ENCODE measurements at regions not wholly inside any gene's neighbourhood (a gene's known extent, or its start where the extent isn't known, plus 50 kb on each side); places are given as distances from the start of the nearest gene placed in this dataset.

DNA sequence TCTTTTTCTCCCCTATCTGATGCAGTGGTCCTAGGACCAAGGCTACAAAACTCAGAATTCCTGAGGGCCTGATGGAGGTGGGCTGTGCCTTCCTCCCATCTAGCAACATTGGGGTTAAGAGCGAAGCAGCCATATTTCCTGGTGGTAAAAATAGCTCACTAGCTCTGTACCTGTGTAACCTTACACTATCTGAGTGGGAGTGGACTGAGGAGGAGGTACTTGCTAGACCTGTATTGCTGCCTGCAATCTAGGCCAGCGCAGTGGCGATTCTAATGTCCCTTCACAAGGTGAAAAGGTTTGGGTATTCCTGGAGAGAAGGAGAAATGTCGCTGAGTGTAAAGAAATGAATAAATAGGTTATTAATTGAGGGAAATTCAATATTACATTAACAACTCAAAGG is 80.2 kb upstream of the LIFR start:
- no peak overlapping the region for H3K27ac Mint-ChIP-seq
- no peak overlapping the region for H3K4me3 Mint-ChIP-seq
- H3K4me1 Mint-ChIP-seq: no peaks in the 10 kb centered on the region
- H3K9me3 Mint-ChIP-seq: peaks cover 9% of the 10 kb centered on the region
- H3K27me3 Mint-ChIP-seq: peaks cover 8% of the 10 kb centered on the region
- no peaks in the 10 kb centered on the region for H3K36me3 Mint-ChIP-seq
- ATAC-seq: no peak

DNA sequence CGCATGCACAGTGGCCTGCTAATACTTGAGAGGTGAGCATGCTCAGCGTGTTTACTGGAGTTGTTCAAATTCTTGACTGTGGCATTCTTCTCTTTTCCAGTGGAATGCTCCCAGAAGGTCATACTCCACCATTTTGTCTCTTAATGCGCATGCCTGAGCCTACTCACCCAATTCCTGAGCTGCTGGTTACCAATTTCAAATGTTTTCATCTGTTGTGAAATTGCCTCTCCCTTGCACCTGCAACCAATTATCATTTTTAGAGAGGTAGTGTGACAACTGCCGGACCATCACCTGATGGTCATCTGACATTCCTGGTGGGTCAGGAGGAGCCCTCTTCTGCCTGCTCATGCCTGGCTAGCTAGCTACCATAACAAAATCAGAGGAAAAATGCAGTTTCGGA is 82.2 kb upstream of the LIFR start:
- no peaks in the 10 kb centered on the region for H3K36me3 Mint-ChIP-seq
- H3K4me3 Mint-ChIP-seq: no peak overlapping the region
- H3K27ac Mint-ChIP-seq: no peak overlapping the region
- H3K4me1 Mint-ChIP-seq: no peaks in the 10 kb centered on the region
- no peak for ATAC-seq
- H3K27me3 Mint-ChIP-seq: no peaks in the 10 kb centered on the region
- H3K9me3 Mint-ChIP-seq: no peaks in the 10 kb centered on the region

DNA sequence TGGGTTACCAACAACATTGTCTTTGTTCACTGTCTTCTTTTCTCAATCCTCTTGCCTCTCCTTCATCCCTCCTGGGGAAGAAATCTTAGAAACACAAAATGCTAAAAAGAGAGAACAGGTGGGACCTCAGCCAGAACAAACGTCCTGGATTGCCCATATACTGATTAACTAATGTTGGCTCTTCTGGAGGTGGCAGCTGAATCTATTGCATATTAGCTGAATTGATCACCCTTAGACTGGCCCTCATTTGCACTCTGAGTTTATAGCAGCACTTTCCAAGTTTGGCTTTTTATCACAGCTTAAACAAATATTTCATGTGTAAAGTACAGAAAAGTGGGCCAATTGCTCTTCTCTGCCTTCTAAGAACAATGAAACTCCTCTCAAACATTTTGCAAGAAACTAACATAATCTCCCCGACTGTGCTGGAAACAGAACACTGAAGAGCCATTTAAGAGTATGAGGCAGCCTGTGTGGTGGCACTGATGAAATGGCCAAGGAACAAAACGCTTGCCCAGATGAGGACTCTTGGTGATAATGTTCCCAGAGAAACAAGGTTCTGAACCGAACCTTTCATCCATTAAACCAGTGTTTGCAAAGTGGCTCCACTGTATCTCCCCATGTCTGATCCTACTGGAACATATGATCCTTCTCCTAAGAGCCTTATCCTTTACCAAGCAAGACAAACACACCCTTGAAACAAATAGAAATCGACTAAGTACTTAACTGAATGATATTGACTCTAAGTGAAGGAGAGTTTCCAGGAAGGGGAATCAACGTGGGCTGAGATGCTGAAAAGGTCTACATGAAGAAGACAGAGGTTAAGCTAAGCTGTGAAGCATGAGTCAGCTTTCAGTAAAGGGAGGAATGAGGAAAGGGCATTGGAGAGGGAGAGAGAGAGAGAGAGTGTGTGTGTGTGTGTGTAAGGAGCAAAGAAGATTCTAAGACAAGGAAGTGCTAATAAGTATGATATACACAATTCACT is 83.2 kb upstream of the LIFR start:
- Mint-ChIP-seq H3K36me3 (no peaks in the 10 kb centered on the region), H3K4me1 (no peaks in the 10 kb centered on the region), H3K27ac (no peak overlapping the region), H3K4me3 (no peak overlapping the region), H3K9me3 (no peaks in the 10 kb centered on the region), H3K27me3 (no peaks in the 10 kb centered on the region)
- ATAC-seq: no peak

DNA sequence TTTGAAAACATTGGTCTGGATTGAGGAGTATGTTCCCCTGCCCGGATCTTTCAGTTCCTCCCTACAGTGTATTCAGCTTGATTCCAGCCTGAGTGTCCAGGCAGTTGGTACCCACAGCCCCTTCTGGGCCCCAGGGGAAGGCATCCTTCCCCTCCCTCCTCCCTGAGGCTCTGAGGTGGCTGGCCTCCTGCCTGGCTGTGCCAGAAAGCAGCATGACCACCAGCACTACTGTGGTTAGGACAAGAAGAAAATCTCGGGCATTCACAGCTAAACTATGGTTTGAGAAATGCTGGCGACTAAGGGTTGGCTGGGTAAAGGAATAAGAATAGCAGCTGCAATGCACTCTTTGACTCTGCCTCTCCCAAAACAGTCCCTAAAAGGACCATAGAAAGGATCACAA is 84.6 kb upstream of the LIFR start:
- H3K4me1 Mint-ChIP-seq: no peaks in the 10 kb centered on the region
- H3K4me3 Mint-ChIP-seq: no peak overlapping the region
- no peak overlapping the region for H3K27ac Mint-ChIP-seq
- H3K9me3 Mint-ChIP-seq: no peaks in the 10 kb centered on the region
- H3K36me3 Mint-ChIP-seq: no peaks in the 10 kb centered on the region
- no peaks in the 10 kb centered on the region for H3K27me3 Mint-ChIP-seq
- no peak for ATAC-seq

DNA sequence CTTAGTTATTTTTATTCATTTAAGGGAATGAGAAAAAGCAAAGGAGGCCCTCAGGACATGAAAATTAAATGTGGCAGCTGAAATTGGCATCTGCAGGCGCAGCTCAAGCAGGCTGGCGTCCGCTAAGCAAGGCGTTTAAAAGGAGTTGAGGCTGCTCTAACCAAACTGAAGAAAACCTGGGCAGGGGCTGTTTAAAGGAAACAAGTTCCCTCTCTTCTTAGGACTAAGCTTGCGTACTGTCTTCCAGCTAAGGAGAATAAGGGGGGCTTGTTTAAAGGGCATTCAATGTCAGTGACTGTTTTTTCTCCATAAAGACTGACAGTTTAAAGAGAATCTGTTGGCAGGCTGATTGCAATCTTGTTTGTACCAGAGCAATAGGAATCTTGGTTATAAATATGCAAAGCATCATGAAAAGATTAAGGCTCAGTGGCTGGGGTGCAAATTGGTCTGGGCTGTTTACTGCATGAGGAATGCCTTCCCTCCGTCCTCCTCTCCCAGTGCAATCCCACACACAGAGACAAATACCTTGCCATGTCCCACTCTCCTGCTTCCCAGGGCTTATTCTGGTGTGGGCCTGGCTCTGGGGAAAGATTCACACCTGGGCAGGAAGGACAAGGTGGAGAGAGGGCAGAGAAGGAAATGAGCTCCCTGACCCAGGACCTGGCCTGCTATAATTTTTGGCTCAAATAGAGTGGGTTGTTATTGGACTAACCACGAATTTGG is 85.9 kb upstream of the LIFR start:
- H3K36me3 Mint-ChIP-seq: no peaks in the 10 kb centered on the region
- no peaks in the 10 kb centered on the region for H3K4me1 Mint-ChIP-seq
- H3K27ac Mint-ChIP-seq: no peak overlapping the region
- H3K4me3 Mint-ChIP-seq: no peak overlapping the region
- H3K27me3 Mint-ChIP-seq: no peaks in the 10 kb centered on the region
- no peak for ATAC-seq
- no peaks in the 10 kb centered on the region for H3K9me3 Mint-ChIP-seq

DNA sequence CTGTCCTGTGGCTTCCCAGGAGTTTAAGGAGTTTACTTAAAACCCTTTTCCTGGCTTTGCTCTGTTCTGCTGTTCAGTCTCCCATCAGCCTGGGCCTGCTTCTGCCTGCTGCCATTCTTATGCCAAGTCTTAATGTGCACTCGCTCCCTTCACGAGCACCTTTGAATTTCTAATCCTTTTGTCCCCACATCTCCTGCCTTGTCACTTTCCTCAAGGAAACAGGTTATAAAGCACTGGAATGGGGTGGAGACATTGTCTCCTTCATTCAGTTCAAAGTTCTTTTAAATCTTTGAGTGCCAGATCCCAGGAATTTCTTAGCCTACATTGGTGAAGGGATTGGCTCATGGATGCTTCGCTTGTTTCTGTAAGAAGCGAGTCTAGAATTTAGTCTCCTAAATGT is 87.2 kb upstream of the LIFR start:
- Mint-ChIP-seq H3K36me3 (no peaks in the 10 kb centered on the region), H3K27me3 (no peaks in the 10 kb centered on the region), H3K4me1 (no peaks in the 10 kb centered on the region), H3K9me3 (no peaks in the 10 kb centered on the region), H3K4me3 (no peak overlapping the region), H3K27ac (no peak overlapping the region)
- ATAC-seq: no peak

DNA sequence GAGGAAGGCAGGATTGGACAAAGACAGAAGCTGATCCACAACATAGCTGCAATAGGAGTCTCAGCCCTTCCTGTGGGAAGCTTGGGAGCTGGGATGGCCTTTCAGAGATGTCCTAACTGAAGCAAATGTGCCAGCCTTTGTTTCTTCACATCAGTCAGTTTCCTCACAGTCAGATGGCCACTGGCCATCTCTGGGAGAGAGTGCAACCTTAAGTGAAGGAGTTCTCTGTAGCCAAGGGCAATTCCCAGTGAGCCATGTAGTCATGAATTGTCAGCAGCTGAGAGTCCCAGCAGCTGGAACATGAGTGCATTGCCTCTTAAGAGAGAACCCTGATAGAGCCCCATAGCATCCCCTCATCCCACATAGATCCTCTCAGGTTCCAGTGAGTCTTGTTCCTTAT is 89.1 kb upstream of the LIFR start:
- H3K4me3 Mint-ChIP-seq: no peak overlapping the region
- ATAC-seq: no peak

DNA sequence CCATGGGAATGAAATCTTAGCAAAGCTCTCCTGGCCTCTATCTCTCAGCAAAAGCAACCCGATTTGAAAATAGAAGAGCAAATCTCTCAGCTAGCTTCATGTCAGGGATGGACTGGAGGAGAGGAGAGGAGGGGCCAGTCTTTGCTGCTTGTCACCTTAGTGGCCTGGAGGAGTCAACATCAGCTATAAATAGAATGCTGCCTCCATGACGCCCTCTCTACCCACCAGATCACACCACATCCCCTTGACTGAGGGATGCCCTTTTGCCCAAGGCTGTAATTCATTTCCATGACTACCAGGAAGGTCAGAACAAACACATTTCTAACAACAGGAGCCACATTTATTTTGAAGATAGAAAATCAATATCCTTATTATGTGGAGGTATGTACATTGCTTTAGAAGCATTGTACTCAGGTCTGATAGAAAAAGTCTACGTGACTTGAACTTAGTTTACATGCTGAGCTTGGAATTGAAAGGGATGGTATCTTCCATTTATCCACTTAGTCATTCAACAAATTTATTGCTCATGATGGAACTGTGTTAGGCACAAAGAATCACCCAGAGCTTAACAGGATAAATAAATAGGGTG is 92.4 kb upstream of the LIFR start:
- no peak overlapping the region for H3K4me3 Mint-ChIP-seq
- peaks cover 10% of the 10 kb centered on the region for H3K4me1 Mint-ChIP-seq
- no peaks in the 10 kb centered on the region for H3K9me3 Mint-ChIP-seq
- H3K36me3 Mint-ChIP-seq: no peaks in the 10 kb centered on the region
- H3K27me3 Mint-ChIP-seq: peaks cover 12% of the 10 kb centered on the region
- H3K27ac Mint-ChIP-seq: no peak overlapping the region
- no peak for ATAC-seq

More for the DNA sequence above, 89.1 kb upstream of the LIFR start:
- Mint-ChIP-seq H3K27ac (no peak overlapping the region), H3K27me3 (peaks cover 10% of the 10 kb centered on the region), H3K4me1 (peaks cover 6% of the 10 kb centered on the region), H3K9me3 (no peaks in the 10 kb centered on the region), H3K36me3 (no peaks in the 10 kb centered on the region)

DNA sequence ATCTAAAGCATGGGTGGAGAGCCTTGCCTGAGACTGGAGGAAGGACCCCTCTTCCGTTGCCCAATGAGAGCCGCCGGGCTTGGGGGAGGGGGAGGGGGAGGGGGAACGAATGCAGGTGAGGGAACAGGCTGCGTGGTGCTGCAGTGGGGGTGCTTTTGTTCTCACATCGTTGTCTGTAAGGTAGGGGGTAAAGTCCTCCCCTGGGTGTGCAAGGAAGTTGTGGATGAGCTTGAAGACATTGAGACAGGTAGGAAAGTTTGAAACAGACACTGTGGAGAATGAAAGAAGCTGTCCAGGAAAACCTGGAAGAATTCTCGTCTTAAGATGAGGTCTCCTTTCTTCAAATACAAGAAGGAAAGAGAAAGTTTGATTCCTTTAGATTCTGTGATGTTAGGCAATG is 94.1 kb upstream of the LIFR start:
- Mint-ChIP-seq H3K27me3 (peaks cover 12% of the 10 kb centered on the region), H3K4me3 (no peak overlapping the region), H3K4me1 (peaks cover 10% of the 10 kb centered on the region), H3K36me3 (no peaks in the 10 kb centered on the region), H3K9me3 (no peaks in the 10 kb centered on the region), H3K27ac (no peak overlapping the region)
- no peak for ATAC-seq

DNA sequence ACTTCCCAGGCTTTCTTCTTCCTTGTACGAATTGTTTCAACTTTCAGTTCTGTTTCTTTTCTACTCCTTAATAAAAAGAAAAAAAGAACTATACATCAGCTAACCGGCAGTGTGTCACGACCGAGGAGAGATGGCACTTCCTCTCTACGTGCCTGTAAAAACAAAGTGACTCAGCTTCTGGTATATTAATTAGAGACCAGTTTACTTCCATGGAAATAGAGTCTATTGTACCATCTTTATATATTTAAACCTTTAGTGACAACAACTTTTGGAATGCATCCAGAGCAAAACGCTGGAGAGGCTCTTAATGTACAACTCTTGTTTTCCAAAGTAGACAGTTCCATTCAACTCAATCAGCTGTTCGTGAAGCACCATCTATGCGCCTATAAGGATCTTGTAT is 94.5 kb upstream of the LIFR start:
- H3K36me3 Mint-ChIP-seq: no peaks in the 10 kb centered on the region
- H3K4me1 Mint-ChIP-seq: peaks cover 10% of the 10 kb centered on the region
- no peaks in the 10 kb centered on the region for H3K9me3 Mint-ChIP-seq
- no peak overlapping the region for H3K27ac Mint-ChIP-seq
- H3K27me3 Mint-ChIP-seq: peaks cover 12% of the 10 kb centered on the region
- H3K4me3 Mint-ChIP-seq: no peak overlapping the region
- no peak for ATAC-seq

DNA sequence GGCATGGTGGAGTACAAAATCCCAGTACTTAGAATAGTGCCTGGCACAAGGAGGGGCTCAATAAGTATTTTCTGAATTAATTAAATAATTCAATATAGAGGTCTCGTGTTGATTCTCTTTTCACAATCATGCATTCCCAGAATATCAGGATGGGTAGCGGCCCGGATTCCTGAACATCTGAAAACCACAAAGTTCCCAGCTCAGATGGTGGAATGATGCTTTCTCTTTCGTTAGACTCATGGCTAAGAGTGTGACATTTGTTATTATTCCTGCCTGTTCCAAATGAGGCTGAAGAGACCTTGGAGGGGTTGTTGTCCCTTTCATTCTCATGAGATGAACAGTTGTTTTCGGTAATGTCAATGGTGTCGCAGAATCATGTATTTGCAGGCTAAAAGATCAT is 95.4 kb upstream of the LIFR start:
- no peak for ATAC-seq
- H3K27ac Mint-ChIP-seq: no peak overlapping the region
- no peaks in the 10 kb centered on the region for H3K36me3 Mint-ChIP-seq
- peaks cover 10% of the 10 kb centered on the region for H3K4me1 Mint-ChIP-seq
- peaks cover 12% of the 10 kb centered on the region for H3K27me3 Mint-ChIP-seq
- no peak overlapping the region for H3K4me3 Mint-ChIP-seq
- H3K9me3 Mint-ChIP-seq: no peaks in the 10 kb centered on the region

DNA sequence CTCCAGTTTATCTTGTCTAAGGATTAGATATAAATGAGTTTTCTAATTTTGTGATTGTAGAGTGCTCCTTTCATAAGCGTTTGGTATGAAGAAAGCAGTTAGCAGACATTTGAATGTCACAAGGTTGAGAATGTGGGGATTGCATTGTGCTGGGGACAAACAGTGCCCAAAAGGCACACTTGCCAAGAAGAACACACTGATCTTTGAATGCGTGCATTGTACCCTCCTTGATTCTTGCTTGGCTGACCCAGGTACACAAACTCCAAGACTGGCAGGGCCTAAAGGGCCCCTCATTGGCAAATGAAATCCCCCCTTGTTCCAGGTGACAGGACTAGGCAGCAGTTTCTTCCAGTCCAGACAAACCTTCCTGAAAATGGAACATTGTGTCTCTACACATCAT is 96.9 kb upstream of the LIFR start:
- Mint-ChIP-seq H3K9me3 (no peaks in the 10 kb centered on the region), H3K27me3 (peaks cover 12% of the 10 kb centered on the region), H3K4me1 (peaks cover 10% of the 10 kb centered on the region), H3K4me3 (no peak overlapping the region), H3K27ac (no peak overlapping the region), H3K36me3 (no peaks in the 10 kb centered on the region)
- no peak for ATAC-seq

DNA sequence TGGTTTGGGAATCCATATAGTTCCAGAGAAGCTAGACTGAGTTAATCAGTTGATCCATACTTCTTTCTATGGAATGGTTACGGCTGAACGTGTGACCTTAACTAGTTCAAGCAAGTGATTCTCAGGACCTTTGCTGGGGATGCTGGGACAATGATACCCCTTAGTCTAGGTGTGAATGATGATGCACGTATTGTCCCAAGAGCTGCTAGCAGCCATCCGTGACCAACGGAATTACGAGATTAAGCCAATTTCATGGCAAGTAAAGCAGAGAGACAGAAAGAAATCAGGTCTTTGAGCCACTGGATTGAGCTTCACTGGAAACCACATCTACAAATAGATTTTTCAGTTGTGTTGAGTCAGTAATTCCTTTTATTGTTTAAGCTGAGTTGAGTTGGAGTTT is 99.2 kb upstream of the LIFR start:
- Mint-ChIP-seq H3K9me3 (no peaks in the 10 kb centered on the region), H3K27me3 (no peaks in the 10 kb centered on the region)

DNA sequence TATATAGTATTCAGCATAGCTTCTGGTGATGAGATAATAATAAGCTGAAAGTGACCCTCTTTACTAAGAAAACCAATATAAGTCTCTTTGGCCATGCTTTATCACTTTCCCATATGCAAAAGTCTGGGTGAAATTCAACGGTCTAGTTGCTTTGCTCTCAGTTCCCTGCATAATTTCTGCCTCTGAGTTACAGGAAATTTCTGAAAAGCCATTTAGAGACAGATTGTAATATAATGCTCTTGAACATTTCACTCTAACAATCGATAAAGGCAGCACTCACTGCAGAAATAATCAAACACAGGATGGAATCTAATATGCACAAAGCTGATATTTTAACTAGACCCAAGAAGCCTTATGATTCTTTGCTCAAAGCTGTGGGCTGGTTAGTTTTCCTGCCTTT is 100.1 kb upstream of the LIFR start:
- H3K9me3 Mint-ChIP-seq: no peaks in the 10 kb centered on the region
- no peaks in the 10 kb centered on the region for H3K36me3 Mint-ChIP-seq
- H3K27ac Mint-ChIP-seq: no peak overlapping the region
- ATAC-seq: no peak
- no peak overlapping the region for H3K4me3 Mint-ChIP-seq
- H3K27me3 Mint-ChIP-seq: no peaks in the 10 kb centered on the region
- no peaks in the 10 kb centered on the region for H3K4me1 Mint-ChIP-seq

More for the DNA sequence above, 99.2 kb upstream of the LIFR start:
- H3K4me1 Mint-ChIP-seq: peaks cover 2% of the 10 kb centered on the region
- ATAC-seq: no peak
- H3K27ac Mint-ChIP-seq: no peak overlapping the region
- H3K4me3 Mint-ChIP-seq: no peak overlapping the region
- H3K36me3 Mint-ChIP-seq: no peaks in the 10 kb centered on the region

DNA sequence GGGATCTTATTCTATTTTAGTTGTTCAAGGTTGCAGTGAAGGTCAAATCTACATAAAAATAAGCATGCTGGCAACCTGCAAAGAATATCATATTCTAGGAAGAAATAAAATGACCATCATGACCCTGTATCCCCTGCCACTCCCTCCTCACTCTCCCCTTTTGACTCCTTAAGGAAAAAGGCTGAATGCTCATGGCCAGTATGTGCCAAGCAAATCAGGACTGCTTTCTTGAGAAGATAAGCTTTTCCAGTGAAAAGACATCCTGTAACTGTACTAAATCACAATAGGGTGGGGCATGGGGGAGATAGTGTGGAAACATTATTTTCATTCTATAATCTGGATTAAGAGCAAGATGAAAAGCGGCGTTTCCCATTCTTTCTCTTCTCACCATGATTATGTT is 100.6 kb upstream of the LIFR start:
- ATAC-seq: no peak
- H3K4me3 Mint-ChIP-seq: no peak overlapping the region
- H3K27me3 Mint-ChIP-seq: no peaks in the 10 kb centered on the region
- no peaks in the 10 kb centered on the region for H3K9me3 Mint-ChIP-seq
- no peaks in the 10 kb centered on the region for H3K36me3 Mint-ChIP-seq
- H3K27ac Mint-ChIP-seq: no peak overlapping the region
- H3K4me1 Mint-ChIP-seq: no peaks in the 10 kb centered on the region

All from stimulated activated memory B cell treated with anti-CD40 and anti-IgM and Interleukin-4, amounts not matched to agents 10 μg/mL and 1 μg/mL and 100 μg/mL, for 72 hours (primary cell).